ENCODE measurements at regions not wholly inside any gene's neighbourhood (a gene's known extent, or its start where the extent isn't known, plus 50 kb on each side); places are given as distances from the start of the nearest gene placed in this dataset.
"Not testable (repeated sequence)": the region's sequence is repeated elsewhere in the genome, so short reads cannot be mapped to it uniquely, and the experiment has no call there.

DNA sequence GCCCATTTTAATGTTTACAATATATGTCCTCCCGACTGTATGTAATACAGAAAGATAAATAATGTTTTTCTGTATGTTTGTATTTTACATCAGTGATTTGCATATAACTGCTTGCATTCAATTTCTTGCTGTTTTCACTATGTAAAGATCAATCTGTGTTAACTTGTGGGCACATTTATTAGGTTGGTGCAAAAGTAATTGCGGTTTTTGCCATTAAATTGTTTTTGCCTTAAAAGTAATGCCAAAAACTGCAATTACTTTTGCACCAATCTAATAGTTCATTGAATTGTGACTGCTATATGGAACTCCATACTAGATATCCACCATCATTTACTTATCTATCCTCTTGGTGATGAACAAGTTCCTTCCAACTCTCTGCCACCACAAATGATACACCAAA lies 73.9 kb upstream of the SRD5A3 start:
- Histone ChIP-seq H3K4me3 (ENCODE audit: low read depth in 1 of 2, low read length in 2 of 2) (no peak overlapping the region), H3K4me2 (ENCODE audit: insufficient read depth, low read length) (no peak overlapping the region), H4K20me1 (ENCODE audit: insufficient read depth, low read length) (no peaks in the 10 kb centered on the region), H3K4me1 (ENCODE audit: insufficient read depth, low read length) (no peaks in the 10 kb centered on the region), H3K27me3 (ENCODE audit: insufficient read depth, low read length, poor library complexity) (no peaks in the 10 kb centered on the region), H2AFZ (ENCODE audit: low read depth, low read length) (no peak overlapping the region), H3K36me3 (ENCODE audit: insufficient read depth, low read length) (no peaks in the 10 kb centered on the region), H3K27ac (ENCODE audit: low read length) (no peak overlapping the region), H3K79me2 (ENCODE audit: insufficient read depth, low read length) (no peaks in the 10 kb centered on the region), H3K9me3 (ENCODE audit: insufficient read depth, low read length, severe bottlenecking) (no peaks in the 10 kb centered on the region), H3K9ac (ENCODE audit: low read depth, low read length) (no peak overlapping the region)
- ATAC-seq (ENCODE audit: insufficient read depth, low read depth) = no peak
- DNase-seq = no peak
- no peak for TF ChIP-seq EZH2 (IDR thresholded peaks at IDR 0.05; ENCODE audit: borderline replicate concordance, low read depth, low read length, severe bottlenecking)

GRCh38 chr4:55272589-55272988 lies 73.5 kb upstream of the SRD5A3 start:
- no peaks in the 10 kb centered on the region for H3K79me2 ChIP-seq (ENCODE audit: insufficient read depth, low read length)
- DNase-seq = no peak
- H4K20me1 ChIP-seq (ENCODE audit: insufficient read depth, low read length) = no peaks in the 10 kb centered on the region
- no peaks in the 10 kb centered on the region for H3K27me3 ChIP-seq (ENCODE audit: insufficient read depth, low read length, poor library complexity)
- no peaks in the 10 kb centered on the region for H3K36me3 ChIP-seq (ENCODE audit: insufficient read depth, low read length)
- H3K9ac ChIP-seq (ENCODE audit: low read depth, low read length) = no peak overlapping the region
- no peaks in the 10 kb centered on the region for H3K4me1 ChIP-seq (ENCODE audit: insufficient read depth, low read length)
- no peak overlapping the region for H2AFZ ChIP-seq (ENCODE audit: low read depth, low read length)
- H3K9me3 ChIP-seq (ENCODE audit: insufficient read depth, low read length, severe bottlenecking) = no peaks in the 10 kb centered on the region
- ATAC-seq (ENCODE audit: insufficient read depth, low read depth) = no peak
- no peak overlapping the region for H3K4me2 ChIP-seq (ENCODE audit: insufficient read depth, low read length)
- TF ChIP-seq EZH2 (IDR thresholded peaks at IDR 0.05; ENCODE audit: borderline replicate concordance, low read depth, low read length, severe bottlenecking) = no peak
- TF ChIP-seq, protein P1, sequence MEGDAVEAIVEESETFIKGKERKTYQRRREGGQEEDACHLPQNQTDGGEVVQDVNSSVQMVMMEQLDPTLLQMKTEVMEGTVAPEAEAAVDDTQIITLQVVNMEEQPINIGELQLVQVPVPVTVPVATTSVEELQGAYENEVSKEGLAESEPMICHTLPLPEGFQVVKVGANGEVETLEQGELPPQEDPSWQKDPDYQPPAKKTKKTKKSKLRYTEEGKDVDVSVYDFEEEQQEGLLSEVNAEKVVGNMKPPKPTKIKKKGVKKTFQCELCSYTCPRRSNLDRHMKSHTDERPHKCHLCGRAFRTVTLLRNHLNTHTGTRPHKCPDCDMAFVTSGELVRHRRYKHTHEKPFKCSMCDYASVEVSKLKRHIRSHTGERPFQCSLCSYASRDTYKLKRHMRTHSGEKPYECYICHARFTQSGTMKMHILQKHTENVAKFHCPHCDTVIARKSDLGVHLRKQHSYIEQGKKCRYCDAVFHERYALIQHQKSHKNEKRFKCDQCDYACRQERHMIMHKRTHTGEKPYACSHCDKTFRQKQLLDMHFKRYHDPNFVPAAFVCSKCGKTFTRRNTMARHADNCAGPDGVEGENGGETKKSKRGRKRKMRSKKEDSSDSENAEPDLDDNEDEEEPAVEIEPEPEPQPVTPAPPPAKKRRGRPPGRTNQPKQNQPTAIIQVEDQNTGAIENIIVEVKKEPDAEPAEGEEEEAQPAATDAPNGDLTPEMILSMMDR (IDR thresholded peaks at IDR 0.05; ENCODE audit: borderline replicate concordance, extremely low read depth, low read length, poor library complexity, severe bottlenecking) = no peak
- no peak overlapping the region for H3K4me3 ChIP-seq (ENCODE audit: low read depth in 1 of 2, low read length in 2 of 2)
- no peak overlapping the region for H3K27ac ChIP-seq (ENCODE audit: low read length)

DNA sequence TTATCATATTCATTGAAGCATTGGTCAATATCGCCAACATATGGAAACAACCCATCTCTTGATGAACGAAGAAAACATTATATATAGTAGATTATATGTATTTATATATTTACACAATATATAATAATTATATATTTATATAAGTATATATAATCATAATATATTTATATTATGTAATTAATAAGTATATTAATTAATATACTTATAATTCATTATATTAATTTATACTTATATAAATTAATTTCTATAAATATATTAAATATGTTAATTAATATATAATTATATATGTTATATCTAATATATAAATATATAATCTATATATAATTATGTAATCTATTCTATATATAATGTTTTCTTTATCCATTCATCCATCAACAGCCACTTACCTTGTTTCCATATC lies 69.0 kb upstream of the SRD5A3 start:
- H3K4me3 ChIP-seq (ENCODE audit: low read depth in 1 of 2, low read length in 2 of 2) = no peak overlapping the region
- H3K36me3 ChIP-seq (ENCODE audit: insufficient read depth, low read length) = no peaks in the 10 kb centered on the region
- H3K27ac ChIP-seq (ENCODE audit: low read length) = no peak overlapping the region
- no peak overlapping the region for H3K4me2 ChIP-seq (ENCODE audit: insufficient read depth, low read length)
- DNase-seq (no peak), ATAC-seq (ENCODE audit: insufficient read depth, low read depth) (no peak)
- no peaks in the 10 kb centered on the region for H3K79me2 ChIP-seq (ENCODE audit: insufficient read depth, low read length)
- no peak for TF ChIP-seq EZH2 (IDR thresholded peaks at IDR 0.05; ENCODE audit: borderline replicate concordance, low read depth, low read length, severe bottlenecking)
- TF ChIP-seq, protein P1 (IDR thresholded peaks at IDR 0.05; ENCODE audit: borderline replicate concordance, extremely low read depth, low read length, poor library complexity, severe bottlenecking) = no peak
- H3K4me1 ChIP-seq (ENCODE audit: insufficient read depth, low read length) = no peaks in the 10 kb centered on the region
- no peak overlapping the region for H3K9ac ChIP-seq (ENCODE audit: low read depth, low read length)
- H3K9me3 ChIP-seq (ENCODE audit: insufficient read depth, low read length, severe bottlenecking) = no peaks in the 10 kb centered on the region
- no peaks in the 10 kb centered on the region for H3K27me3 ChIP-seq (ENCODE audit: insufficient read depth, low read length, poor library complexity)
- H4K20me1 ChIP-seq (ENCODE audit: insufficient read depth, low read length) = no peaks in the 10 kb centered on the region
- H2AFZ ChIP-seq (ENCODE audit: low read depth, low read length) = no peak overlapping the region

DNA sequence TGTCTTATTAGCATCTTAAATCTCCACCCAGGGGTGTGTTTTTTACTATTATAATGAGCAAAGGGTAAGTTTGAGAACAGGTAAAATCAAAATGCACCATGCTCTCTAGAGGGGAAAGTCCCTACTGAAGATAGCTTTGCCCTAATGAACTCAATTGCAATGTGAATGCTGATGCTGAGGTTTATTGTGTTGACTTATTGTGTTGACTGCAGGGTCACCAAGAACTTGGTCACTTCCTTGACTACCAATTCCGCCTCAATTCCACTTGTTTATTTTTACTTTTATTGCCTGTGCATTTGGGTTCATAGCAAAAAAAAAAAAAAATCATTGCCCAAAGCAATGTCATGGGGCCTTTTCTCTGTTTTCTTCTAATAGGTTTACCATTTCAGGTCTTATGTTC lies 67.7 kb upstream of the SRD5A3 start:
- Histone ChIP-seq H2AFZ (ENCODE audit: low read depth, low read length) (no peak overlapping the region), H3K9me3 (ENCODE audit: insufficient read depth, low read length, severe bottlenecking) (no peaks in the 10 kb centered on the region), H3K27me3 (ENCODE audit: insufficient read depth, low read length, poor library complexity) (no peaks in the 10 kb centered on the region), H3K27ac (ENCODE audit: low read length) (no peak overlapping the region), H3K4me1 (ENCODE audit: insufficient read depth, low read length) (no peaks in the 10 kb centered on the region), H3K79me2 (ENCODE audit: insufficient read depth, low read length) (no peaks in the 10 kb centered on the region), H3K4me3 (ENCODE audit: low read depth in 1 of 2, low read length in 2 of 2) (no peak overlapping the region), H3K36me3 (ENCODE audit: insufficient read depth, low read length) (no peaks in the 10 kb centered on the region), H3K9ac (ENCODE audit: low read depth, low read length) (no peak overlapping the region), H4K20me1 (ENCODE audit: insufficient read depth, low read length) (no peaks in the 10 kb centered on the region), H3K4me2 (ENCODE audit: insufficient read depth, low read length) (no peak overlapping the region)
- no peak for TF ChIP-seq EZH2 (IDR thresholded peaks at IDR 0.05; ENCODE audit: borderline replicate concordance, low read depth, low read length, severe bottlenecking)
- TF ChIP-seq, protein P1 (IDR thresholded peaks at IDR 0.05; ENCODE audit: borderline replicate concordance, extremely low read depth, low read length, poor library complexity, severe bottlenecking) = no peak
- ATAC-seq (ENCODE audit: insufficient read depth, low read depth) (no peak), DNase-seq (no peak)

- H3K79me2 ChIP-seq (ENCODE audit: insufficient read depth, low read length); H3K9ac ChIP-seq (ENCODE audit: low read depth, low read length); H3K27ac ChIP-seq (ENCODE audit: low read length); H2AFZ ChIP-seq (ENCODE audit: low read depth, low read length); H3K4me3 ChIP-seq (ENCODE audit: low read depth in 1 of 2, low read length in 2 of 2); H4K20me1 ChIP-seq (ENCODE audit: insufficient read depth, low read length); H3K4me1 ChIP-seq (ENCODE audit: insufficient read depth, low read length); H3K36me3 ChIP-seq (ENCODE audit: insufficient read depth, low read length); H3K27me3 ChIP-seq (ENCODE audit: insufficient read depth, low read length, poor library complexity); H3K4me2 ChIP-seq (ENCODE audit: insufficient read depth, low read length); ATAC-seq (ENCODE audit: insufficient read depth, low read depth); DNase-seq: not testable (repeated sequence)
- H3K9me3 ChIP-seq (ENCODE audit: insufficient read depth, low read length, severe bottlenecking) = peaks cover 15% of the 10 kb centered on the region
Observed at GRCh38 chr4:55280474-55280873, 65.6 kb upstream of the SRD5A3 start.

- not testable (repeated sequence) for H2AFZ ChIP-seq (ENCODE audit: low read depth, low read length); H3K4me3 ChIP-seq (ENCODE audit: low read depth in 1 of 2, low read length in 2 of 2); DNase-seq; ATAC-seq (ENCODE audit: insufficient read depth, low read depth); H3K36me3 ChIP-seq (ENCODE audit: insufficient read depth, low read length); H3K27ac ChIP-seq (ENCODE audit: low read length); H3K4me1 ChIP-seq (ENCODE audit: insufficient read depth, low read length); H4K20me1 ChIP-seq (ENCODE audit: insufficient read depth, low read length); H3K4me2 ChIP-seq (ENCODE audit: insufficient read depth, low read length); H3K79me2 ChIP-seq (ENCODE audit: insufficient read depth, low read length); H3K9ac ChIP-seq (ENCODE audit: low read depth, low read length); H3K27me3 ChIP-seq (ENCODE audit: insufficient read depth, low read length, poor library complexity)
- peaks cover 15% of the 10 kb centered on the region for H3K9me3 ChIP-seq (ENCODE audit: insufficient read depth, low read length, severe bottlenecking)
Observed at GRCh38 chr4:55281118-55281683, 64.8 kb upstream of the SRD5A3 start.
